ENCODE measurements at regions not wholly inside any gene's neighbourhood (a gene's known extent, or its start where the extent isn't known, plus 50 kb on each side); places are given as distances from the start of the nearest gene placed in this dataset.

- no peak for DNase-seq
- H3K9me3 ChIP-seq (ENCODE audit: control insufficient read depth, low read depth, low read length) = no peaks in the 10 kb centered on the region
- H3K4me3 ChIP-seq (ENCODE audit: low read length) = no peak overlapping the region
- H3K36me3 ChIP-seq (ENCODE audit: control insufficient read depth, insufficient read depth, low read length) = peaks cover 2% of the 10 kb centered on the region
- H3K27me3 ChIP-seq (ENCODE audit: control insufficient read depth, insufficient read depth, low read length) = no peaks in the 10 kb centered on the region
- no peaks in the 10 kb centered on the region for H3K4me1 ChIP-seq (ENCODE audit: control insufficient read depth, insufficient read depth, low read length)
- H3K27ac ChIP-seq (ENCODE audit: low read length) = no peak overlapping the region
Measured at GRCh38 chr4:123922847-123923246, 526.3 kb downstream of the SPRY1 start.

- no peak for DNase-seq
- Histone ChIP-seq H3K36me3 (ENCODE audit: control insufficient read depth, insufficient read depth, low read length) (peaks cover 2% of the 10 kb centered on the region), H3K4me3 (ENCODE audit: low read length) (no peak overlapping the region), H3K9me3 (ENCODE audit: control insufficient read depth, low read depth, low read length) (no peaks in the 10 kb centered on the region), H3K27me3 (ENCODE audit: control insufficient read depth, insufficient read depth, low read length) (no peaks in the 10 kb centered on the region), H3K27ac (ENCODE audit: low read length) (no peak overlapping the region), H3K4me1 (ENCODE audit: control insufficient read depth, insufficient read depth, low read length) (no peaks in the 10 kb centered on the region)
- WGBS (ENCODE audit: insufficient coverage, low lambda C conversion rate) = no CpG with 5 or more reads among the region's 3 CpGs
Measured at GRCh38 chr4:123924536-123924935, 527.9 kb downstream of the SPRY1 start.

GRCh38 chr4:123929565-123929964, 533.0 kb downstream of the SPRY1 start:
- no peak overlapping the region for H3K27ac ChIP-seq (ENCODE audit: low read length)
- 67% methylated on average over 1 of the region's 1 CpG for WGBS (ENCODE audit: insufficient coverage, low lambda C conversion rate)
- H3K9me3 ChIP-seq (ENCODE audit: control insufficient read depth, low read depth, low read length) = no peaks in the 10 kb centered on the region
- no peaks in the 10 kb centered on the region for H3K27me3 ChIP-seq (ENCODE audit: control insufficient read depth, insufficient read depth, low read length)
- DNase-seq = no peak
- H3K4me3 ChIP-seq (ENCODE audit: low read length) = no peak overlapping the region
- peaks cover 2% of the 10 kb centered on the region for H3K36me3 ChIP-seq (ENCODE audit: control insufficient read depth, insufficient read depth, low read length)
- peaks cover 3% of the 10 kb centered on the region for H3K4me1 ChIP-seq (ENCODE audit: control insufficient read depth, insufficient read depth, low read length)

GRCh38 chr4:123930996-123931395, 534.4 kb downstream of the SPRY1 start:
- H3K9me3 ChIP-seq (ENCODE audit: control insufficient read depth, low read depth, low read length) = no peaks in the 10 kb centered on the region
- no peak overlapping the region for H3K4me3 ChIP-seq (ENCODE audit: low read length)
- H3K36me3 ChIP-seq (ENCODE audit: control insufficient read depth, insufficient read depth, low read length) = peaks cover under 1% of the 10 kb centered on the region
- H3K27me3 ChIP-seq (ENCODE audit: control insufficient read depth, insufficient read depth, low read length) = no peaks in the 10 kb centered on the region
- DNase-seq = peak; percentile 52 to 63
- no CpG with 5 or more reads among the region's 1 CpG for WGBS (ENCODE audit: insufficient coverage, low lambda C conversion rate)
- H3K4me1 ChIP-seq (ENCODE audit: control insufficient read depth, insufficient read depth, low read length) = peaks cover 3% of the 10 kb centered on the region
- peak overlapping the region; percentile 16 for H3K27ac ChIP-seq (ENCODE audit: low read length)

- H3K9me3 ChIP-seq (ENCODE audit: control insufficient read depth, low read depth, low read length) = no peaks in the 10 kb centered on the region
- no peak overlapping the region for H3K4me3 ChIP-seq (ENCODE audit: low read length)
- no peak for DNase-seq
- peaks cover 7% of the 10 kb centered on the region for H3K4me1 ChIP-seq (ENCODE audit: control insufficient read depth, insufficient read depth, low read length)
- H3K27me3 ChIP-seq (ENCODE audit: control insufficient read depth, insufficient read depth, low read length) = no peaks in the 10 kb centered on the region
- no peak overlapping the region for H3K27ac ChIP-seq (ENCODE audit: low read length)
- no peaks in the 10 kb centered on the region for H3K36me3 ChIP-seq (ENCODE audit: control insufficient read depth, insufficient read depth, low read length)
- 83% methylated on average over 1 of the region's 2 CpGs for WGBS (ENCODE audit: insufficient coverage, low lambda C conversion rate)
Measured at GRCh38 chr4:123934096-123934495, 537.5 kb downstream of the SPRY1 start.

GRCh38 chr4:123936621-123937043, 540.0 kb downstream of the SPRY1 start:
- WGBS (ENCODE audit: insufficient coverage, low lambda C conversion rate) = no CpG with 5 or more reads among the region's 2 CpGs
- H3K27ac ChIP-seq (ENCODE audit: low read length) = no peak overlapping the region
- no peaks in the 10 kb centered on the region for H3K9me3 ChIP-seq (ENCODE audit: control insufficient read depth, low read depth, low read length)
- no peaks in the 10 kb centered on the region for H3K27me3 ChIP-seq (ENCODE audit: control insufficient read depth, insufficient read depth, low read length)
- peak; percentile 24 to 57 for DNase-seq
- H3K4me3 ChIP-seq (ENCODE audit: low read length) = no peak overlapping the region
- H3K36me3 ChIP-seq (ENCODE audit: control insufficient read depth, insufficient read depth, low read length) = no peaks in the 10 kb centered on the region
- H3K4me1 ChIP-seq (ENCODE audit: control insufficient read depth, insufficient read depth, low read length) = peaks cover 4% of the 10 kb centered on the region

GRCh38 chr4:123937581-123937980, 541.0 kb downstream of the SPRY1 start:
- no peak overlapping the region for H3K4me3 ChIP-seq (ENCODE audit: low read length)
- no peak for DNase-seq
- no peaks in the 10 kb centered on the region for H3K27me3 ChIP-seq (ENCODE audit: control insufficient read depth, insufficient read depth, low read length)
- no peak overlapping the region for H3K27ac ChIP-seq (ENCODE audit: low read length)
- peaks cover 4% of the 10 kb centered on the region for H3K4me1 ChIP-seq (ENCODE audit: control insufficient read depth, insufficient read depth, low read length)
- no peaks in the 10 kb centered on the region for H3K9me3 ChIP-seq (ENCODE audit: control insufficient read depth, low read depth, low read length)
- no peaks in the 10 kb centered on the region for H3K36me3 ChIP-seq (ENCODE audit: control insufficient read depth, insufficient read depth, low read length)
- WGBS (ENCODE audit: insufficient coverage, low lambda C conversion rate) = no CpG with 5 or more reads among the region's 4 CpGs

- peaks cover 4% of the 10 kb centered on the region for H3K4me1 ChIP-seq (ENCODE audit: control insufficient read depth, insufficient read depth, low read length)
- H3K27ac ChIP-seq (ENCODE audit: low read length) = no peak overlapping the region
- DNase-seq = no peak
- no peaks in the 10 kb centered on the region for H3K9me3 ChIP-seq (ENCODE audit: control insufficient read depth, low read depth, low read length)
- no peaks in the 10 kb centered on the region for H3K36me3 ChIP-seq (ENCODE audit: control insufficient read depth, insufficient read depth, low read length)
- no peak overlapping the region for H3K4me3 ChIP-seq (ENCODE audit: low read length)
- H3K27me3 ChIP-seq (ENCODE audit: control insufficient read depth, insufficient read depth, low read length) = no peaks in the 10 kb centered on the region
- 80% methylated on average over 1 of the region's 1 CpG for WGBS (ENCODE audit: insufficient coverage, low lambda C conversion rate)
Measured at GRCh38 chr4:123939621-123940020, 543.0 kb downstream of the SPRY1 start.

GRCh38 chr4:123940604-123941003, 544.0 kb downstream of the SPRY1 start:
- DNase-seq = no peak
- 89% methylated on average over 2 of the region's 2 CpGs for WGBS (ENCODE audit: insufficient coverage, low lambda C conversion rate)
- no peaks in the 10 kb centered on the region for H3K27me3 ChIP-seq (ENCODE audit: control insufficient read depth, insufficient read depth, low read length)
- H3K4me3 ChIP-seq (ENCODE audit: low read length) = no peak overlapping the region
- no peaks in the 10 kb centered on the region for H3K9me3 ChIP-seq (ENCODE audit: control insufficient read depth, low read depth, low read length)
- H3K27ac ChIP-seq (ENCODE audit: low read length) = no peak overlapping the region
- H3K4me1 ChIP-seq (ENCODE audit: control insufficient read depth, insufficient read depth, low read length) = peaks cover 4% of the 10 kb centered on the region
- H3K36me3 ChIP-seq (ENCODE audit: control insufficient read depth, insufficient read depth, low read length) = no peaks in the 10 kb centered on the region

GRCh38 chr4:123941306-123941705, 544.7 kb downstream of the SPRY1 start:
- Histone ChIP-seq H3K9me3 (ENCODE audit: control insufficient read depth, low read depth, low read length) (no peaks in the 10 kb centered on the region), H3K4me1 (ENCODE audit: control insufficient read depth, insufficient read depth, low read length) (peaks cover 4% of the 10 kb centered on the region), H3K27me3 (ENCODE audit: control insufficient read depth, insufficient read depth, low read length) (no peaks in the 10 kb centered on the region), H3K27ac (ENCODE audit: low read length) (no peak overlapping the region), H3K36me3 (ENCODE audit: control insufficient read depth, insufficient read depth, low read length) (no peaks in the 10 kb centered on the region), H3K4me3 (ENCODE audit: low read length) (no peak overlapping the region)
- DNase-seq = no peak
- WGBS (ENCODE audit: insufficient coverage, low lambda C conversion rate) = no CpG with 5 or more reads among the region's 1 CpG

- no peaks in the 10 kb centered on the region for H3K4me1 ChIP-seq (ENCODE audit: control insufficient read depth, insufficient read depth, low read length)
- no peak for DNase-seq
- WGBS (ENCODE audit: insufficient coverage, low lambda C conversion rate) = no CpG with 5 or more reads among the region's 1 CpG
Measured at GRCh38 chr4:123943976-123944375, 547.4 kb downstream of the SPRY1 start.

More at GRCh38 chr4:123943976-123944375, 547.4 kb downstream of the SPRY1 start:
- no peak overlapping the region for H3K27ac ChIP-seq (ENCODE audit: low read length)
- H3K9me3 ChIP-seq (ENCODE audit: control insufficient read depth, low read depth, low read length) = no peaks in the 10 kb centered on the region
- H3K36me3 ChIP-seq (ENCODE audit: control insufficient read depth, insufficient read depth, low read length) = no peaks in the 10 kb centered on the region
- H3K4me3 ChIP-seq (ENCODE audit: low read length) = no peak overlapping the region
- no peaks in the 10 kb centered on the region for H3K27me3 ChIP-seq (ENCODE audit: control insufficient read depth, insufficient read depth, low read length)

Measured in large intestine (tissue), 3 donors.